Breast epithelium (tissue), 4 donors: ENCODE measurements at regions not wholly inside any gene's neighbourhood (a gene's known extent, or its start where the extent isn't known, plus 50 kb on each side); places are given as distances from the start of the nearest gene placed in this dataset.

Experiments
- DNase-seq, 2 donors: peaks; one replicate each; pipeline ENCODE4 v3.0.0-alpha.2; 2019; ENCODE audit warnings: low spot score in 2 of 2
- H3K27ac ChIP-seq, 2 donors: fragments of 200-600 bp; sonication (generic) in 1 of 2; one replicate each; pipeline ENCODE4 v1.5.1; 2016 to 2019; ENCODE audit warnings: mild to moderate bottlenecking in 1 of 2
- H3K27me3 ChIP-seq, 2 donors: fragments of 200-600 bp; sonication (generic) in 1 of 2; one replicate each; pipeline versions ENCODE4 v1.5.1 to v1.6.0; 2017 to 2019; ENCODE audit warnings: control low read depth in 1 of 2, mild to moderate bottlenecking in 1 of 2
- H3K36me3 ChIP-seq: fragments of 200-600 bp; one replicate; pipeline ENCODE4 v1.5.1; 2019
- H3K4me1 ChIP-seq, 2 donors: fragments of 200-600 bp; sonication (generic); one replicate each; pipeline ENCODE4 v1.5.1; 2016 to 2019; ENCODE audit warnings: control low read depth in 1 of 2
- H3K4me3 ChIP-seq, 3 donors: fragments of 200-600 bp; sonication (generic); 1 replicate in 2 of 3; 2 replicates in 1 of 3; pipeline ENCODE4 v1.5.1; 2016 to 2019; ENCODE audit warnings: mild to moderate bottlenecking in 3 of 3, moderate library complexity in 2 of 3
- H3K9me3 ChIP-seq, 2 donors: fragments of 200-600 bp; sonication (generic) in 1 of 2; one replicate each; pipeline ENCODE4 v1.5.1; 2016 to 2019; ENCODE audit warnings: control low read depth in 1 of 2
- CTCF ChIP-seq, 3 donors: fragments of 450-650 bp; IDR thresholded peaks; one replicate each; pipeline ENCODE4 v1.5.1; 2016 to 2017; ENCODE audit warnings: antibody characterized with exemption in 3 of 3, mild to moderate bottlenecking in 3 of 3, moderate library complexity in 3 of 3
- POLR2A ChIP-seq: fragments of 450-650 bp; IDR thresholded peaks from one replicate; pipeline ENCODE4 v1.6.1; 2016; ENCODE audit warnings: antibody characterized with exemption, mild to moderate bottlenecking, moderate library complexity
- POLR2AphosphoS5 ChIP-seq, 3 donors: sonication (generic); formaldehyde crosslinking; IDR thresholded peaks; one replicate each; pipeline ENCODE4 v1.6.1; 2017; ENCODE audit warnings: antibody characterized with exemption in 3 of 3
- intact Hi-C: fragments of 100-400 bp; cut with DNase I; formaldehyde crosslinking; loops from one replicate; pipeline ENCODE4 v1.15.1; 2023; ENCODE audit warnings: low total_unique reads

- Histone ChIP-seq H3K4me3 (no peak overlapping the region), H3K4me1 (no peaks in the 10 kb centered on the region), H3K27ac (no peak overlapping the region), H3K9me3 (no peaks in the 10 kb centered on the region), H3K36me3 (no peaks in the 10 kb centered on the region), H3K27me3 (no peaks in the 10 kb centered on the region)
- intact Hi-C loops: no loop called here
- no peak for TF ChIP-seq CTCF (IDR thresholded peaks at IDR 0.05)
- TF ChIP-seq POLR2AphosphoS5 (IDR thresholded peaks at IDR 0.05): no peak
- no peak for TF ChIP-seq POLR2A
- DNase-seq: no peak
Observed at GRCh38 chr3:18720543-18720942, 295.4 kb upstream of the SATB1 start.

- no peaks in the 10 kb centered on the region for H3K36me3 ChIP-seq
- no peak overlapping the region for H3K4me3 ChIP-seq
- TF ChIP-seq CTCF (IDR thresholded peaks at IDR 0.05) (no peak), POLR2AphosphoS5 (IDR thresholded peaks at IDR 0.05) (no peak), POLR2A (no peak)
- intact Hi-C loops: no loop called here
- no peak for DNase-seq
- H3K27ac ChIP-seq: no peak overlapping the region
- H3K27me3 ChIP-seq: no peaks in the 10 kb centered on the region
- no peaks in the 10 kb centered on the region for H3K9me3 ChIP-seq
- no peaks in the 10 kb centered on the region for H3K4me1 ChIP-seq
Observed at GRCh38 chr3:18717598-18717997, 292.5 kb upstream of the SATB1 start.

- no peak overlapping the region for H3K4me3 ChIP-seq
Observed at GRCh38 chr3:18716821-18717220, 291.7 kb upstream of the SATB1 start.

GRCh38 chr3:18716101-18716500 is 291.0 kb upstream of the SATB1 start:
- Histone ChIP-seq H3K4me3 (no peak overlapping the region), H3K27me3 (no peaks in the 10 kb centered on the region), H3K27ac (no peak overlapping the region), H3K9me3 (no peaks in the 10 kb centered on the region), H3K4me1 (no peaks in the 10 kb centered on the region), H3K36me3 (no peaks in the 10 kb centered on the region)
- intact Hi-C loops: no loop called here
- DNase-seq: no peak
- TF ChIP-seq POLR2A (no peak), POLR2AphosphoS5 (IDR thresholded peaks at IDR 0.05) (no peak), CTCF (IDR thresholded peaks at IDR 0.05) (no peak)

More at GRCh38 chr3:18716821-18717220, 291.7 kb upstream of the SATB1 start:
- intact Hi-C loops: no loop called here
- no peak overlapping the region for H3K27ac ChIP-seq
- no peaks in the 10 kb centered on the region for H3K9me3 ChIP-seq
- DNase-seq: no peak
- no peaks in the 10 kb centered on the region for H3K4me1 ChIP-seq
- TF ChIP-seq POLR2A (no peak), POLR2AphosphoS5 (IDR thresholded peaks at IDR 0.05) (no peak), CTCF (IDR thresholded peaks at IDR 0.05) (no peak)
- H3K27me3 ChIP-seq: no peaks in the 10 kb centered on the region
- H3K36me3 ChIP-seq: no peaks in the 10 kb centered on the region

GRCh38 chr3:18715208-18715607 is 290.1 kb upstream of the SATB1 start:
- TF ChIP-seq CTCF (IDR thresholded peaks at IDR 0.05): no peak
- TF ChIP-seq POLR2AphosphoS5 (IDR thresholded peaks at IDR 0.05): no peak
- TF ChIP-seq POLR2A: no peak
- no peaks in the 10 kb centered on the region for H3K36me3 ChIP-seq
- no peak for DNase-seq
- no peak overlapping the region for H3K27ac ChIP-seq
- no peaks in the 10 kb centered on the region for H3K4me1 ChIP-seq
- no peaks in the 10 kb centered on the region for H3K27me3 ChIP-seq
- no peak overlapping the region for H3K4me3 ChIP-seq
- intact Hi-C loops: no loop called here
- H3K9me3 ChIP-seq: no peaks in the 10 kb centered on the region
